Vagina (tissue), 2 donors: ENCODE measurements at regions not wholly inside any gene's neighbourhood (a gene's known extent, or its start where the extent isn't known, plus 50 kb on each side); places are given as distances from the start of the nearest gene placed in this dataset.

Source experiments
- DNase-seq, 2 donors: peaks; one replicate each; pipeline ENCODE4 v3.0.0-alpha.2; 2017; ENCODE audit errors: extremely low spot score in 2 of 2
- H3K27ac ChIP-seq: fragments of 200-600 bp; sonication (generic); one replicate; pipeline ENCODE4 v1.5.1; 2019
- H3K27me3 ChIP-seq: fragments of 200-600 bp; sonication (generic); one replicate; pipeline ENCODE4 v1.5.1; 2019
- H3K36me3 ChIP-seq, 2 donors: fragments of 200-600 bp; sonication (generic); one replicate each; pipeline ENCODE4 v1.5.1; 2017 to 2019
- H3K4me1 ChIP-seq: fragments of 200-600 bp; sonication (generic); one replicate; pipeline ENCODE4 v1.5.1; 2019
- H3K4me3 ChIP-seq, 2 donors: fragments of 200-600 bp; sonication (generic); 1 replicate in 1 of 2; 2 replicates in 1 of 2; pipeline ENCODE4 v1.5.1; 2016 to 2019
- H3K9me3 ChIP-seq: fragments of 200-600 bp; sonication (generic); one replicate; pipeline ENCODE4 v1.5.1; 2019
- POLR2A ChIP-seq, 2 donors: fragments of 450-650 bp; IDR thresholded peaks; one replicate each; pipeline ENCODE4 v1.6.1; 2017; ENCODE audit warnings: antibody characterized with exemption in 2 of 2, mild to moderate bottlenecking in 2 of 2, moderate library complexity in 2 of 2
- POLR2AphosphoS5 ChIP-seq, 2 donors: sonication (generic); formaldehyde crosslinking; IDR thresholded peaks; one replicate each; pipeline ENCODE4 v1.9.0; 2017; ENCODE audit warnings: antibody characterized with exemption in 2 of 2, mild to moderate bottlenecking in 2 of 2, low read depth in 1 of 2; ENCODE audit not compliant: insufficient read depth in 1 of 2
- intact Hi-C: fragments of 100-400 bp; cut with DNase I; formaldehyde crosslinking; loops from one replicate; pipeline ENCODE4 v1.15.1; 2023
- TF ChIP-seq, protein P1 (sequence below), 3 experiments: fragments of 450-650 bp in 2 of 3; fragments of 200-600 bp in 1 of 3; sonication (generic) in 1 of 3; IDR thresholded peaks; one replicate each; pipeline ENCODE4 v1.5.1; 2017 to 2019; ENCODE audit warnings: antibody characterized with exemption in 3 of 3, mild to moderate bottlenecking in 2 of 3, moderate library complexity in 2 of 3

DNA sequence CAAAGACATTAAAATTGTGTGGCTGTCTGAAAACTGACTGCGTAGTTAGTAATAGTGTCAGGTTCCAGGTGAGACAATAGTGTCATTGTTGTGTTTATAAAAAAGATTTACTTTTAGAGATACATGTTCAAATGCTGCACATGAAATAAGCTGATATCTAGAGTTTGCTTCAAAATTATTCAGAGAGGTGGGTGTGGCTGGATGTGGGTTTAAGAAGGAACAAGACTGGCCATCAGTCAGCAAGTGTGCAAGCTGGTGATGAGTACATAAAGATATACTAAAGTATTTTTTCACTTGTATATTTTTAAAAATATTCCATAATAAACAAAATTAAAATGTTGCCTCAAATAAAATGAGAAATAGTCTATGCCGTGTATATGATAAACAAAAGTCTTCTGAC is 190.6 kb downstream of the ARRDC4 start:
- H3K36me3 ChIP-seq, result no peaks in the 10 kb centered on the region
- no peaks in the 10 kb centered on the region for H3K4me1 ChIP-seq
- TF ChIP-seq POLR2AphosphoS5 (IDR thresholded peaks at IDR 0.05; ENCODE audit: insufficient read depth in 1 of 2, low read depth in 1 of 2) (no peak), POLR2A (IDR thresholded peaks at IDR 0.05) (no peak)
- TF ChIP-seq, protein P1, sequence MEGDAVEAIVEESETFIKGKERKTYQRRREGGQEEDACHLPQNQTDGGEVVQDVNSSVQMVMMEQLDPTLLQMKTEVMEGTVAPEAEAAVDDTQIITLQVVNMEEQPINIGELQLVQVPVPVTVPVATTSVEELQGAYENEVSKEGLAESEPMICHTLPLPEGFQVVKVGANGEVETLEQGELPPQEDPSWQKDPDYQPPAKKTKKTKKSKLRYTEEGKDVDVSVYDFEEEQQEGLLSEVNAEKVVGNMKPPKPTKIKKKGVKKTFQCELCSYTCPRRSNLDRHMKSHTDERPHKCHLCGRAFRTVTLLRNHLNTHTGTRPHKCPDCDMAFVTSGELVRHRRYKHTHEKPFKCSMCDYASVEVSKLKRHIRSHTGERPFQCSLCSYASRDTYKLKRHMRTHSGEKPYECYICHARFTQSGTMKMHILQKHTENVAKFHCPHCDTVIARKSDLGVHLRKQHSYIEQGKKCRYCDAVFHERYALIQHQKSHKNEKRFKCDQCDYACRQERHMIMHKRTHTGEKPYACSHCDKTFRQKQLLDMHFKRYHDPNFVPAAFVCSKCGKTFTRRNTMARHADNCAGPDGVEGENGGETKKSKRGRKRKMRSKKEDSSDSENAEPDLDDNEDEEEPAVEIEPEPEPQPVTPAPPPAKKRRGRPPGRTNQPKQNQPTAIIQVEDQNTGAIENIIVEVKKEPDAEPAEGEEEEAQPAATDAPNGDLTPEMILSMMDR (IDR thresholded peaks at IDR 0.05), result no peak
- no peak overlapping the region for H3K27ac ChIP-seq
- no peaks in the 10 kb centered on the region for H3K9me3 ChIP-seq
- no peak overlapping the region for H3K4me3 ChIP-seq
- no peak for DNase-seq
- intact Hi-C loops, result no loop called here
- H3K27me3 ChIP-seq, result no peaks in the 10 kb centered on the region

DNA sequence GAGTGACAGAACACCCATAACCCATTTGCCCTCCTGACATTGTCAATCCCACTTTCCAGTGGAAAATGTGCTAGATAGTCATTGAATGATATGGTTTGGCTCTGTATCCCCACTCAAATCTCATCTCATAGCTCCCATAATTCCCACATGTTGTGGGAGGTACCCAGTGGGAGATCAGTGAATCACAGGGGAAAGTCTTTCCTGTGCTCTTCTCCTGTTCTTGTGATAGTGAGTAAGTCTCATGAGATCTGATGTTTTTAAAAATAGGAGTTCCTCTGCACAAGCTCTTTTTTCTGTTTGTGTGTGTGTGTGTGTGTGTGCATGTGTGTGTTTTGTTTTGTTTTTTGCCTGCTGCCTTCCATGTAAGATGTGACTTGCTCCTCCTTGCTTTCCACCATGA is 191.7 kb downstream of the ARRDC4 start:
- Histone ChIP-seq H3K36me3 (no peaks in the 10 kb centered on the region), H3K9me3 (no peaks in the 10 kb centered on the region), H3K4me1 (no peaks in the 10 kb centered on the region), H3K27me3 (no peaks in the 10 kb centered on the region), H3K4me3 (no peak overlapping the region), H3K27ac (no peak overlapping the region)
- DNase-seq, result no peak
- no peak for TF ChIP-seq POLR2AphosphoS5 (IDR thresholded peaks at IDR 0.05; ENCODE audit: insufficient read depth in 1 of 2, low read depth in 1 of 2)
- TF ChIP-seq POLR2A (IDR thresholded peaks at IDR 0.05), result no peak
- TF ChIP-seq, protein P1 (IDR thresholded peaks at IDR 0.05), result no peak
- intact Hi-C loops, result no loop called here

DNA sequence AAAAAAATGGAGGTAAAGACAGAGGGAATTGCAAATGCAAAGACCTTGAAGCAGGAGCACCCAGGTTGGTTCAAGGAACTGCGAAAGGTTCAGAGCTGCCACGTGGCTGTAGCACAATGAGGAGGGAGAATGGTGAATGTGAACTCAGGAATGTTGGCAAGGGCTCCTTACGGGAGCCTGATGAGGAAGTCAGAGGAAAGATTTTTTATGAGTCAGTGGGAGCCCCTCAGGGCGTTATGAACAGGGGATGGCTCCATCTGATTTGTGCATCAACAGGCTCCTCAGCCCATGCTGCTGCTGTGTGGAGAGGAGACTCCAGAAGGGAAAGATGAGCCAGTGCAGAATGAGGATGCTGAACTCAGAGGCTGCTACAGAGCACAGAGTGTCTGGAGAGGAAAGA is 194.4 kb downstream of the ARRDC4 start:
- Histone ChIP-seq H3K27me3 (no peaks in the 10 kb centered on the region), H3K27ac (no peak overlapping the region), H3K36me3 (no peaks in the 10 kb centered on the region), H3K4me1 (no peaks in the 10 kb centered on the region), H3K4me3 (no peak overlapping the region), H3K9me3 (no peaks in the 10 kb centered on the region)
- intact Hi-C loops, result no loop called here
- no peak for TF ChIP-seq POLR2A (IDR thresholded peaks at IDR 0.05)
- no peak for TF ChIP-seq POLR2AphosphoS5 (IDR thresholded peaks at IDR 0.05; ENCODE audit: insufficient read depth in 1 of 2, low read depth in 1 of 2)
- TF ChIP-seq, protein P1 (IDR thresholded peaks at IDR 0.05), result no peak
- DNase-seq, result no peak

DNA sequence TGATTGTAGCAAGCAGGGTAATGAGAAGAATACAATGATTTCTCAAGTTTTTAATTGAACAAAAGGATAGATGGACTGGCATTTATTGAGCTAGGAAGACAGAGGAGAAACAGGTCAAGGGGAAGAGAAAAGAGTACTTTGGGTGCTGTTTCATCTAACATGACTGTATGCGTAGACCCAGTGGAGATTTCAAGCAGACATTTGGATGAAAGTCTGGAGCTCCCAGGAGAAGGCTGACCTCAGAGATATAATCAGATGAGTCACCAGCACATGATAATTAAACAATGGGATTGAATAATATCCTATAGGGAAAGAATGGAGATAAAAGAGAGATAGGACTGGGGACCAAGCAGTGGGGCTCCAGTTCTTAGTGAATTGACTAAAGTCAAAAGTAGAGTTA is 194.9 kb downstream of the ARRDC4 start:
- Histone ChIP-seq H3K4me3 (no peak overlapping the region), H3K27me3 (no peaks in the 10 kb centered on the region), H3K36me3 (no peaks in the 10 kb centered on the region), H3K27ac (no peak overlapping the region), H3K4me1 (no peaks in the 10 kb centered on the region), H3K9me3 (no peaks in the 10 kb centered on the region)
- DNase-seq, result no peak
- intact Hi-C loops, result no loop called here
- TF ChIP-seq POLR2A (IDR thresholded peaks at IDR 0.05), result no peak
- TF ChIP-seq POLR2AphosphoS5 (IDR thresholded peaks at IDR 0.05; ENCODE audit: insufficient read depth in 1 of 2, low read depth in 1 of 2), result no peak
- TF ChIP-seq, protein P1 (IDR thresholded peaks at IDR 0.05), result no peak

DNA sequence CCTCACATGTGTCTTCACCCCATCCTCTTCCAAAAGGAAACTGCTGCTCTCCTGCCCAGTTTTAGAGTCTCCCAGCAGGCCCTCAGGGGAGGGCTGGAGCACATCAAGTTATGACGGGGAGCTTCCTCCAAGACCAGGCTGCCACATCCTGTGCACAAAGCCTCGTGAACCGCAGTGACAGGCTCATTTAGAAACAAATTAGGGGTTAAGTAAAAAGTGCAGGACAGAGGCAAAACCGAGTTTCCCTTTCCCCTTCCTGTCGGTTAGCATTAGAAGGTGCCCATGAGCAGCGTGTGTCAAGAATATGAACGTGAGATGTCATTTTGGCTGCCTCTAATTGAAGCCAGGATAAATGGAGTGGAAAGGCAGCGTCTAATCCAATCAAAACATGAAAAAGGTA is 199.7 kb downstream of the ARRDC4 start:
- Histone ChIP-seq H3K27ac (no peak overlapping the region), H3K4me3 (no peak overlapping the region), H3K4me1 (no peaks in the 10 kb centered on the region), H3K9me3 (no peaks in the 10 kb centered on the region), H3K36me3 (no peaks in the 10 kb centered on the region), H3K27me3 (no peaks in the 10 kb centered on the region)
- TF ChIP-seq, protein P1 (IDR thresholded peaks at IDR 0.05), result no peak
- no peak for TF ChIP-seq POLR2A (IDR thresholded peaks at IDR 0.05)
- intact Hi-C loops, result no loop called here
- no peak for DNase-seq
